ENCODE measurements at regions not wholly inside any gene's neighbourhood (a gene's known extent, or its start where the extent isn't known, plus 50 kb on each side); places are given as distances from the start of the nearest gene placed in this dataset.

GRCh38 chr4:128528793-128529553, 241.4 kb upstream of the PGRMC2 start:
- no peak for TF ChIP-seq YY1 (IDR thresholded peaks at IDR 0.05; ENCODE audit: insufficient read depth, insufficient read length)
- no peak for TF ChIP-seq SUZ12 (IDR thresholded peaks at IDR 0.05; ENCODE audit: extremely low read depth, insufficient read depth, insufficient read length)
- no peak for TF ChIP-seq ZNF274 (IDR thresholded peaks at IDR 0.05; ENCODE audit: low read depth, low read length)

All from NT2/D1 (cell line).